HG02610 (cell line): ENCODE measurements at regions not wholly inside any gene's neighbourhood (a gene's known extent, or its start where the extent isn't known, plus 50 kb on each side); places are given as distances from the start of the nearest gene placed in this dataset.

ENCODE experiments used
- ATAC-seq: cut with Tn5 transposase; IDR thresholded peaks from one replicate; pipeline ENCODE4 v1.9.1; 2021; ENCODE audit warnings: mild to moderate bottlenecking, moderate library complexity; ENCODE audit not compliant: unreplicated experiment

GRCh38 chr12:66959276-66959675, 280.4 kb upstream of the GRIP1 start:
- no peak for ATAC-seq

- no peak for ATAC-seq
Observed at GRCh38 chr12:66960006-66960405, 281.1 kb upstream of the GRIP1 start.

GRCh38 chr12:66960704-66961690, 282.1 kb upstream of the GRIP1 start:
- no peak for ATAC-seq

DNA sequence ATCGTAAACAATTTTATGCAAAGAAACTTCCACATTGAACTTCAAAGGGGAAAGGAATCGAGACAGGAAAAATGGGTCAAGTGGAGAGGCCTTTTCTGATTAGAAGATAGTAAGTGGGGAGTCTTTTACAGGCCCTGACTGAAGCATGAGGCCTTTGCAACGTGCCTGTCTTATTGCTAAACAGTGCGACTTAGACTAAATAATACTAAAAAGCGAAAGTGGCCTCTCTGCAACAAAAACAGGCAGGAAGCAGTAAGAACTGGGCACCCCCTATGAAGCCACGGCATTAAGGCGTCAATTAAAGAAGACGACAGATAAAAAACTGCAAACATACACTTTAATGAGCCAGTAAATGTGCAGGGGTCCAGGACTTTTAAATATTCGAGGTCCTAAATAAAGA, 283.4 kb upstream of the GRIP1 start:
- no peak for ATAC-seq

GRCh38 chr12:66963901-66964300, 285.0 kb upstream of the GRIP1 start:
- ATAC-seq: no peak

GRCh38 chr12:66964629-66965028, 285.8 kb upstream of the GRIP1 start:
- peak; percentile 74 for ATAC-seq

GRCh38 chr12:66965621-66966020, 286.7 kb upstream of the GRIP1 start:
- no peak for ATAC-seq

DNA sequence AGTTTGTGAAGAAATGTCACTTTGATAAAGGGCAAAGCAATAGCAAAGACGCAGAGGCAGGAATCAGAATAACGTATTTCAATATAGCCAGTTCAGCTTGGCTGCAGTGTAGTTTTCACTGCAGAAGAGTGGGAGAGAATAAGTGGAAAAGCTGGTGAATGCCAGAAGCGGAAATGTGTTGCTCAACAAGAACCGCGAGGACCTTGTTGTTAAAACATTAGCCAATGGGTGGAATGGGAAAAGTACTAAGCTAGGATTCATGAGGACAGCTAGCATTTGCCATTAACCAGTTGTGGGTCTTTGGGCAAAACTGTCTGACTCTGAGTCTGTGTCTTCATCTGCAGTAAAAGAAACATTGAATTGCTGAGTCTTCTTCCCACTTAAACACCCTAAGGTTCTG, 292.9 kb upstream of the GRIP1 start:
- ATAC-seq: no peak

GRCh38 chr12:66976526-66976925, 292.6 kb upstream of the CAND1 start:
- no peak for ATAC-seq

- ATAC-seq: no peak
Observed at GRCh38 chr12:66978802-66979201, 290.4 kb upstream of the CAND1 start.

- ATAC-seq: no peak
Observed at GRCh38 chr12:66979251-66979650, 289.9 kb upstream of the CAND1 start.

GRCh38 chr12:66984077-66984476, 285.1 kb upstream of the CAND1 start:
- no peak for ATAC-seq

- ATAC-seq: no peak
Observed at GRCh38 chr12:66984962-66985361, 284.2 kb upstream of the CAND1 start.

- no peak for ATAC-seq
Observed at GRCh38 chr12:66999141-66999540, 270.0 kb upstream of the CAND1 start.

GRCh38 chr12:67001251-67001650, 267.9 kb upstream of the CAND1 start:
- no peak for ATAC-seq

- no peak for ATAC-seq
Observed at GRCh38 chr12:67002720-67003119, 266.4 kb upstream of the CAND1 start.

- ATAC-seq: no peak
Observed at GRCh38 chr12:67006610-67007009, 262.5 kb upstream of the CAND1 start.

GRCh38 chr12:67014642-67015041, 254.5 kb upstream of the CAND1 start:
- no peak for ATAC-seq

DNA sequence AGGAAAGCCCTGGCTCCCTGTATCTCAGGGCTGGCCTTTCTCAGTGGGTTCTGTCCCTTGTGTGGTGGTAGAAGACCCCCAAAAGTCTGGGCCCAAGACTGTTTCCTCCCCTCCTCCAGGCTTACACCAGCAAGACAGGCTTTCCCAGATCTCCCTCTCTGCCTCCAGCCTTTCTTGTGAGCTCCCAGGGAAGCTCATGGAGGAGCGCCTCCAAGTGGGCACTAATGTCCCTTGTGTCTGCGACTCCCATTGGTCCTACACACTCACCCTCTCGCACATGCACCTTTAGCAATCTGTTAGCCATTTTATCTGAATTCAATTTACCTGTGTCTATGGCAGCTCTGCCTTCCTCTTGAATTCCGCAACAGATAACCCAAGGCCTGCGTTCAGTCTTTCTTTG, 251.1 kb upstream of the CAND1 start:
- no peak for ATAC-seq

DNA sequence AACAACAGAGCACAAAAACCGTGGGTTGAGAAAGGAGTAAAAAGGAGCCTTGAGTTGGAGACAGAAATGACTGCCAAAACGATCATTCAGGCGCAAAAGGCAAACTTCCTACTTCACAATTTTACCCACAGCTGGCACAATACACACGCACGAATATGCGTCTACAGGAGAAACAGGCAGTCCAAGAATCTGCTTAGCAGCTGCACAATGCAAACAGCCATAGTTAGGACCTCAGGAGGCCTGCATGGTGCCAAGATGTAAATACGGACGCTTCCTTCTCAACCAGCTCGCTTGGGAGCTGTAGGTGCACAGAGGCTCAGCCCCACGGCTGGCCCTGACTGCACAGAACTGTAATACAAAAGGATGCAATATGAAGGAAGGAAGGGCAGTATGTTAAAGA, 250.1 kb upstream of the CAND1 start:
- ATAC-seq: no peak

- ATAC-seq: peak; percentile 64
Observed at GRCh38 chr12:67025543-67026114, 243.5 kb upstream of the CAND1 start.

DNA sequence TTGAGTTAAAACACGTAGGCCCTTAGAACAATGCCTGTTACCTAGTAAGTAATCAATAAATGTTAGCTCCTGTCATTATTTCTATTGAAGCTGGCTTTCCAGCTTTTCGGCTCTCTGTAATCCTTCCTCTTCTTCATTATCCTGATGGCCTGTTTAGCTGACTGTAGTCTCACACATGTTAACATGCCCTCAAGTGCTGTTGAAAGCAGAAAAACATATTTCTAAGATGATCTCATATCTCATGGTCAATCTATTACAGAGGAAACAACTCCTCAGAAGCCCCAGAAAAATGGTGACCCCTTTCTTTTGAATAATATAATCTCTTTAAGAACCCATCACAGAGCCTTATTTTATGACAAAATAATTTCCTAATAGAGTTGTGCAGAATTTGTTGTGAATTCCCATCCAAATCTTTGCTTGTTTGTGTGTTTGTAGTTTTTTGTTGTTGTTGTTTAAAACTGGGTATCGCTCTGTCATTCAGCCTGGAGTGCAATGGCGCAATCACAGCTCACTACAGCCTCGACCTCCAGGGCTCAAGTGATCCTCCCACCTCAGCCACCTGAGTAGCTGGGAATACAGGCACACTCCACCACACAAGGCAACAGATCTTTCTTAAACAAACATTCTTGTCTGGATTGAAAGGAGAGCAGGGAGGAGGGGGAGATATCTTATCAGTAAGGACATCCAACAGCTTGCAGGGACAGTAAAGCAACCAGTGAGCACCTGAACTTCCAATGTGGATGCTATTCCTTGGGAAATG, 242.5 kb upstream of the CAND1 start:
- no peak for ATAC-seq
